HG03575 (cell line): ENCODE measurements at regions not wholly inside any gene's neighbourhood (a gene's known extent, or its start where the extent isn't known, plus 50 kb on each side); places are given as distances from the start of the nearest gene placed in this dataset.

Source experiments
- ATAC-seq: cut with Tn5 transposase; IDR thresholded peaks from one replicate; pipeline ENCODE4 v1.9.1; 2021; ENCODE audit not compliant: unreplicated experiment, insufficient number of reproducible peaks, low FRiP score; ENCODE audit errors: extremely low read depth

- no peak for ATAC-seq
Measured at GRCh38 chr3:34300621-34301020, 502.2 kb downstream of the PDCD6IP start.

DNA sequence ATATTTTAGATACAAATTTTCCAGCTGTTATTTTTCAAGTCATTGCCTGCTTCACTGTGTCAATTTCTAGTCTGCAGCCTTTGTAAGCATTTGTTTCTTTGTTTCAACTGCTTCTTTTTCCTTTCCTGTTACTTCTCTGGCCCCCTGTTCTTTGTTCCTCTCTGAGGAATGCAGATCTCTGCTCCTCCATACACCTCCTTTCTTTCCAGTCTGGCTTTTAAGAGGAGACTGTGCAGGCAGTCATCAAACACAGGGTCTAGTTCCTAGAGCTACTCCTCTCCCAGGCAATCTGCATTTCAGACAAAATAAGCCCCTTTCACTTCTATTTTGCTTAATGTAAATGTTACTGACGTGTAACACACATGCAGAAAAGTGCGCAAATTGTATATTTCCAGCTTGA, 502.9 kb downstream of the PDCD6IP start:
- ATAC-seq: no peak

DNA sequence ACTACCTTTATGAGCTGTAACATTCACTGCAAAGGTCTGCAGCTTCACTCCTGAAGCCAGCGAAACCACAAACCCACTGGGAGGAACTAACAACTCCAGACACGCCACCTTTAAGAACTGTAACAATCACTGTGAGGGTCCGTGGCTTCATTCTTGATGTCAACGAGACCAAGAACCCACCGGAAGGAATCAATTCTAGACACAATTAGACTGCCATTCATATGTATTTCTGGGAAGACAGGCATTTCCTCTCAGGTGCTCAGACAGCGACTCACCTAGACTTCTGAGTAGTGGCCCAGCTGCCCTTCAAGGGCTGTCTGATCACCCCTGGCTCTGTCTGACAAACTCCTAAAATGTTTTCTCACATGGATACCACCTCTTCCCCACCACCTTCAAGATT, 506.8 kb downstream of the PDCD6IP start:
- no peak for ATAC-seq

DNA sequence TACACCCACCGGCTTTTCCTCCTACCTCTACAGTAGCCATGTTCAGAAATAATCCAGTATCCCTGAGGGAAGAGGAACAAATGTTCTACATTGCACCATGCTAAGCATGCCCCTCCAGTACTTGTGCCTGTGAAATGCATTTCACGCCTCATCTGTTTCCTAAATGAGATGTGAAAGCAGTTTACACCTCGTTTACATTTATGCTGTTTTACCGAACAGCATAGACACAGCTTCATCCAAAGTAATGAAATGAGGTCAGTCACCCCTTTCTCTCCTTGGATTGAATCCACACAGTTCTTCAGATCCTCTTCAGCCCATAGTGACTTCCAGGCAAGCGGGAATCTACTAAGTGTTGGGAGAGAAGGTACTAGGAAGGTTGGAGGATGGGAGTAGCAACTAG, 514.3 kb downstream of the PDCD6IP start:
- no peak for ATAC-seq

DNA sequence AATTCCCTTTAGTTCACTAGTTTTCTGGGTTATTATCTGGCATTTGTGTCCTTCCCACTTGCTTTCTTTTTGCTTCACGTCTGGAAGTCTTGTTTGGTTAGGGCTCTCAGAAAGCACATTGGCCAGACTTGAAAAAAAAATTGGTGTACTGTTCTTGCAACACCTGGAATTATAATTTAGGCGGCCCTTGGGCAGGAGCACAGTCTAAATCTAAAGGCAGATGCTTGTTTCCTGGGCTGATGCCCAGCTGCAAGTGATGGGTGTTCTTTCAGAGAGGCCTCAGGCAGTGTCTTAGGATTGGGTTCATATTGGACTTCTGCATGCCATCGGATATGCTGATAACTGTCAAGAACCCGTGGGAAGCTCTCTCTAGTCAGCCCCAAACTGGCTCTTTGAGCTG, 521.5 kb downstream of the PDCD6IP start:
- ATAC-seq: no peak

DNA sequence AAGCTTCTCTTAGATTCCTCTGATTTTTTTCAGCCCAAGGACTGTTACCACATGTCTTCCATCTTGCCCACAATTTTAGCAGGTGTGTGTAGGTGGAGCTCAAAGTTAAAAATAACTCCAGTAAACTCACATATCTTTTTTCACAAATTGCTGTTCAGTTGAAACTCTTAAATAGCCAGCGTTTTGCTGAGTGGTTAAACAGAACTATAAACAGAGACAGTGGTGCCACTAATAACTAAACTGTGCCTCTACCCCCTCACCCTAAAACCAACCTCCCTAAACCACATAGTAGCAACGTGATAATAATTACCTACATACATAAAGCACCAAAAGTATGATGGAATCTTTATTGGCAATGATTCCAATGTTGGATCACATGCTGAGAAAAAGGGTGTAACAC, 525.1 kb downstream of the PDCD6IP start:
- ATAC-seq: peak; percentile 68

DNA sequence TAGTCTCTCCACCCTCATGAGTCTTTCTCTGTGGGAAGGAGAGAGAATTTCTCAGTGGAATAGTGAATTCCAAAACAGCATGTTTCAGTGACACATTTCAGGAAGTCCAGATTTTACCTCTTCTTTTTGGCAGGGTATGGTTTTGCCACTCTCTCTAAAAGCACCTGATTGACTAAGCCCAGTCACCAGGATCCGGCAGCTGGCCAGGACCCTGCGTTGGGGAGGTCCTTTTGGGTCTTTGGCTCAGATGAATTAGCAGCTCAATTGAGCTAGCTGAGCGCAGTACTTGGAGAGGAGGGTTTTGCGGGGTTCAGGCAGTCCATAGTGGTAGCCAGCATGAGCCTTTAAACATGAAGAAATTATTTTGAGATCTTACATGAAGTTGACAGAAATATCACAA, 548.2 kb downstream of the PDCD6IP start:
- no peak for ATAC-seq

DNA sequence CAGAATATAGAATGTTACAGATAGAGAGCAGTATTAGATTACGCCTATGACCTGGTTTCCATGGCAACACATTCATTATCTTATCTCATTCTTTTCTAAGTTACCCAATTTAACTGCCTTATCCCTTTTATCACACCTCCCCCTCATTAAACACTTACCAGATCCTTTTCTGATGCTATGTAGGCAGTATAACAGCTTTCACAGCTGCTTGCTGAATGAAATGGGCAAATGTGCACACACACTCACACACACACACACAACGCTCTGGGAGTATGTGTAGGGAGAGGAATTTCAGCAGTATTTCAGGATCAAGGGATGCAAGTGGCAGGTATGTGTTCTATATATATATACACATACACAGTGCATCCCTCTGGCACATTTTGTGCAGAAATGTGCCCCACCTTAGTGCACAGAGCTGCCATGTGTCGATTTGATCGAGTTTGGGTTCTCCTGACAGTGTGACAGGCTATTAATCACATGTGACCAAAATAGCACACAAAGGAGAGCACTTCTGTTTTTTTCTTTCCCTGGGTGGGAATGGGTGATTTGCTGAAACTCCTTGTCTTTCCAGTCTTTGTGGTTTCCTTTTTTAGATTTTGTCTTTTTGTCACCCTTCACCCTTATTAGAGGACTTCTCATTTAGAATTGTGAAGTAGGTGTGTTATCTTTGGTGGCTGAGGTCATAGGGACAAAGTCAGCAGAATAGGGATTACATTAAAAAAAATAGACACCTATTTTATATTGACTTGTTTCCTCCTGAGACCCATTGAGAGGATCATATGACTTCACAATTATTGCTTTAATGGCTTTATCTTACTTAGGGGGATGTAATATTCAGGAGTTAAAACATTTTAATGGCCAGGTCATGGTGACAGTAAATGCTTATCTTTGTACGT, 553.7 kb downstream of the PDCD6IP start:
- no peak for ATAC-seq

DNA sequence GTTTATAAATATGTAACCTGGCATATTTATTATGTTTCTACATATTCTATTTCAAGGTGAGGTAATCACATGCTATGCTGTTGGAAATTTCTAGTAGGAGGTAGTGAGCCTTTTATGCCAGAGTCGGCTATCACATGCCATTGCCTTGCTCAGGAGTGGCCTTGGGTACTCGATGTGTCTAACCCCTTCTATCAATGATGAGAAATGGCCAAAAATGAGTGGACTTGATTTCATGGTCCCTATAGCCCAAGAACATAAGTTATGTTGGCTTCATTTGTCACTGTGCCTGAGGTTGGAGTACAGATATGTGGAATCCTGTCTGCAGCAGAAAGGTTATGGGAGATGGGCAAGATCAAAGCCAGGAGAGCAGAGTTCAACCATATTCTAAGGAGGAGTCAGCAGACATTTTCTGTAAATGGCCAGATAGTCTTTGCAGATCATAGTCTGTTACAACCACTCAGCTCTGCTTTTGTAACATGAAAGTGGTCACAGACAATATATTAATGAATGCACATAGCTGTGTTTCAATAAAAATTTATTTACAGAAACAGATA, 554.4 kb downstream of the PDCD6IP start:
- no peak for ATAC-seq

- no peak for ATAC-seq
Measured at GRCh38 chr3:34357461-34357860, 559.0 kb downstream of the PDCD6IP start.

GRCh38 chr3:34359064-34359463, 560.6 kb downstream of the PDCD6IP start:
- no peak for ATAC-seq

GRCh38 chr3:34360713-34361112, 562.3 kb downstream of the PDCD6IP start:
- ATAC-seq: no peak

- ATAC-seq: peak; percentile 98
Measured at GRCh38 chr3:34361921-34362320, 563.5 kb downstream of the PDCD6IP start.

GRCh38 chr3:34362910-34363309, 564.5 kb downstream of the PDCD6IP start:
- no peak for ATAC-seq

DNA sequence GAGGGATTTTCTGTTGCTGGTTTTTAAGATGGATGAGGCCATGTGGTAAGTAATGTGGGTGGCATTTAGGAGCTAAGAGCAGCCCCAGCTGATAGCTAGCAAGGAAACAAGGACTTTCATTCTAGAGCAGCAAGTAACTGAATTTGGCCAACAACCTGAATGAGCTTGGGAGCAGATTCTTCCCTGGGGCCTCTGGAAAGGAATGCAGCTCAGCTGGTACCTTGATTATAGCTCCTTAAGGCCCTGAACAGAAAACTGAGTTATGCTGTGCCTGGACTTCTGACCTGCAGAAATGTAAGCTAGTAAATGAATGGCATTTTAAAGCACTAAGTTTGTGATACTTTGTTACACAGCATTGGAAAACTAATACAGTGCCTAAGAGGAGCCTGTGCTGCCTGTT, 565.5 kb downstream of the PDCD6IP start:
- no peak for ATAC-seq

DNA sequence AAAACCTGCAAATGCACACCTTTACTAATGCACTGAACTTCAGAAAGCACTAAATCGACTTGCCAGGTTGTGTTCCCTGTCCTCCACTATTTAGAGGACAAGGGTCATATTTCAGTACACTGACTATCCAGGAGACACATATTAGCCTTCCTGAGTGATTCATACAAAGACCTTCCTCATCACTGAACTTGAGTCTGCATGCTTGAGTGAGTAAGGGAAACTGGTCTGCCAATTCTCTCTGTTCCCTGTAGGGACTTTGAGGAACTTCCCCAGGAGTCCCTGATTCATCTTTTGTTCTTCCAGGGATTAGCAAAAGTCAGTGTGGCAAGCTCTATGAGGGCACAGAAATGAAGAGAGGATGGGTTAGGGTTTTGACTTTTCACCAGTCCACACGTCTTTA, 565.9 kb downstream of the PDCD6IP start:
- no peak for ATAC-seq

GRCh38 chr3:34365231-34365630, 566.8 kb downstream of the PDCD6IP start:
- ATAC-seq: no peak

- ATAC-seq: no peak
Measured at GRCh38 chr3:34365771-34366170, 567.3 kb downstream of the PDCD6IP start.

DNA sequence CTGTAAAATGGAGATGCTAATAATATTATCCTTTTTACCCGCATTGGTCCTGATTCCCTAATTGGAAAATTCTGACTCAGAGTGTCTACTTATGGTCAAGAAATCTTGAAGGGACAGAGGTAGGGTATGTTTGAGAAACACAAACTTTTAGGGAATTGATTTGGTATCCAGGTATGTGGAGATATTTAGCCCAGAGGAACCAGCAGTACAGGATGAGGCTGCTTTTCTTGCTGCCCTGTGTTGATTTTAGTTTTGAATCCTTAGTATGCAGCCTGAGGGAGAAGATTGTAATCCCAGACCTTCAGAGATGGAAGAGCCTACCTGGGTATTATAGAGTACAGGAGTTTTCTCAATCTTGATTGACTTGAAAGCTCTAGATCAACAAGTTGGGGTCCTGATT, 569.1 kb downstream of the PDCD6IP start:
- ATAC-seq: no peak

GRCh38 chr3:34374521-34374920, 576.1 kb downstream of the PDCD6IP start:
- ATAC-seq: no peak

DNA sequence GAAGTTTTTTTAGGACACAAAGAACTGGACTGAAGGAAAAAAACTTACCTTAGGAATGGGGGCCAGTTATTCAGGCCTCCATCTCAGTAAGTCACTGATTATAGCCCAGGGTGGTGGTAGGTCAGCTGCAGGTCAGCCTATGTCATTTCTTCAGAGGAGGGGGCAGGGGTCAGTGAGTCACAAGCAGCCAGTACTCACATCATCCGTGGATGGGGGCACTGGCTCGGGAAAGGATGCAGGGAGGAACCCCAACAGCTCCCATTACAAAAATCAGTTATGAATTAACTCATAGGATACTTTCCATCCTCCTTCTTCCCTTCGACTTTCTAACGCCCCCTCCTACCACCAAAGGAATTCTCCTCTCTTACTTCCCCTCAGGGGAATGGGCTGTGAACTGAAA, 578.3 kb downstream of the PDCD6IP start:
- no peak for ATAC-seq
